CD14-positive monocyte (primary cell): ENCODE measurements at regions not wholly inside any gene's neighbourhood (a gene's known extent, or its start where the extent isn't known, plus 50 kb on each side); places are given as distances from the start of the nearest gene placed in this dataset.

Experiments
- DNase-seq, 3 donors: peaks; one replicate each; pipeline ENCODE4 v3.0.0-alpha.2; 2011 to 2022
- H2AFZ ChIP-seq: 2 replicates; pipeline ENCODE4 v1.6.0; 2012; ENCODE audit warnings: mild to moderate bottlenecking, low read depth, low read length, inconsistent platforms; ENCODE audit not compliant: insufficient read depth, poor library complexity, severe bottlenecking
- H3K27ac ChIP-seq, 2 donors: 1 replicate in 1 of 2; 2 replicates in 1 of 2; pipeline ENCODE4 v1.5.1; 2012 to 2013; ENCODE audit warnings: low read length in 2 of 2, control low read depth in 1 of 2, inconsistent platforms in 1 of 2, low read depth in 1 of 2, mild to moderate bottlenecking in 1 of 2
- H3K27me3 ChIP-seq, 2 donors: one replicate each; pipeline versions ENCODE4 v1.6.0 to v1.6.1; 2011 to 2013; ENCODE audit warnings: low read length in 2 of 2; ENCODE audit not compliant: control insufficient read depth in 2 of 2, insufficient read depth in 2 of 2
- H3K36me3 ChIP-seq, 2 donors: replicated peaks in 1 of 2; 1 replicate in 1 of 2; 2 replicates in 1 of 2; pipeline versions ENCODE4 v1.5.1 to v1.6.1; 2012 to 2013; ENCODE audit warnings: low read length in 2 of 2, control low read depth in 1 of 2, inconsistent platforms in 1 of 2, mild to moderate bottlenecking in 1 of 2; ENCODE audit not compliant: insufficient read depth in 2 of 2, control insufficient read depth in 1 of 2
- H3K4me1 ChIP-seq, 2 donors: 1 replicate in 1 of 2; 2 replicates in 1 of 2; pipeline versions ENCODE4 v1.5.1 to v1.6.1; 2012 to 2013; ENCODE audit warnings: low read length in 2 of 2, control low read depth in 1 of 2, inconsistent platforms in 1 of 2, mild to moderate bottlenecking in 1 of 2, moderate library complexity in 1 of 2; ENCODE audit not compliant: insufficient read depth in 2 of 2, control insufficient read depth in 1 of 2
- H3K4me2 ChIP-seq: replicated peaks from 2 replicates; pipeline ENCODE3; 2012; ENCODE audit warnings: low read length, moderate library complexity, mild to moderate bottlenecking; ENCODE audit not compliant: poor library complexity, severe bottlenecking; ENCODE audit errors: extremely low read depth
- H3K4me3 ChIP-seq, 3 experiments: fragments of 200-600 bp in 1 of 3; sonication (generic) in 1 of 3; replicated peaks in 1 of 3; 1 replicate in 2 of 3; 2 replicates in 1 of 3; pipeline ENCODE4 v1.5.1; 2011 to 2013; ENCODE audit warnings: low read length in 3 of 3, mild to moderate bottlenecking in 3 of 3, control low read depth in 2 of 3, low read depth in 2 of 3, inconsistent platforms in 1 of 3, moderate library complexity in 1 of 3
- H3K79me2 ChIP-seq: 2 replicates; pipeline ENCODE4 v1.6.0; 2012; ENCODE audit warnings: mild to moderate bottlenecking, control low read depth, inconsistent platforms, low read length, moderate library complexity; ENCODE audit not compliant: insufficient read depth
- H3K9ac ChIP-seq: 2 replicates; pipeline ENCODE4 v1.6.0; 2017; ENCODE audit warnings: low read length, mild to moderate bottlenecking; ENCODE audit not compliant: insufficient read depth, poor library complexity, severe bottlenecking
- H3K9me3 ChIP-seq, 2 donors: replicated peaks in 1 of 2; 1 replicate in 1 of 2; 2 replicates in 1 of 2; pipeline versions ENCODE4 v1.5.1 to v1.6.1; 2012 to 2013; ENCODE audit warnings: low read length in 2 of 2, control low read depth in 1 of 2; ENCODE audit not compliant: control insufficient read depth in 1 of 2, insufficient read depth in 1 of 2
- H4K20me1 ChIP-seq: 2 replicates; pipeline ENCODE4 v1.6.0; 2012; ENCODE audit warnings: mild to moderate bottlenecking, low read length, control low read depth, moderate library complexity; ENCODE audit not compliant: insufficient read depth
- H3K27ac Mint-ChIP-seq, 7 donors: one replicate each; pipeline ENCODE4 v1.8.0; 2020; ENCODE audit warnings: mild to moderate bottlenecking in 7 of 7, mixed read lengths in 7 of 7, moderate library complexity in 6 of 7, inconsistent platforms in 2 of 7
- H3K27me3 Mint-ChIP-seq, 3 donors: one replicate each; pipeline ENCODE4 v1.8.0; 2021 to 2022; ENCODE audit warnings: low read depth in 3 of 3, mild to moderate bottlenecking in 3 of 3, mixed read lengths in 3 of 3, moderate library complexity in 3 of 3, inconsistent platforms in 1 of 3
- H3K36me3 Mint-ChIP-seq, 2 donors: one replicate each; pipeline ENCODE4 v1.8.0; 2020; ENCODE audit warnings: mixed read lengths in 2 of 2, inconsistent platforms in 1 of 2, mild to moderate bottlenecking in 1 of 2
- H3K4me1 Mint-ChIP-seq: one replicate; pipeline ENCODE4 v1.8.0; 2020; ENCODE audit warnings: mild to moderate bottlenecking, mixed read lengths
- H3K4me3 Mint-ChIP-seq, 2 donors: one replicate each; pipeline ENCODE4 v1.8.0; 2020; ENCODE audit warnings: mild to moderate bottlenecking in 2 of 2, mixed read lengths in 2 of 2, moderate library complexity in 1 of 2
- H3K9me3 Mint-ChIP-seq, 7 donors: one replicate each; pipeline ENCODE4 v1.8.0; 2020 to 2022; ENCODE audit warnings: mixed read lengths in 7 of 7, mild to moderate bottlenecking in 6 of 7, moderate library complexity in 6 of 7, inconsistent platforms in 2 of 7
- WGBS: methylation state at CpG from one replicate; pipeline ENCODE4 v1.1.5; 2013; ENCODE audit warnings: missing lambda C conversion rate; ENCODE audit not compliant: insufficient coverage; 5-methylcytosine and 5-hydroxymethylcytosine counted together
- intact Hi-C, 2 donors: fragments of 100-400 bp; cut with micrococcal nuclease; formaldehyde crosslinking; loops; one replicate each; pipeline versions ENCODE4 v1.15.0 to v1.15.1; 2023
- TF ChIP-seq, protein P1 (sequence below): fragments of 200-600 bp; IDR thresholded peaks from one replicate; pipeline ENCODE4 v1.8.0; 2022; ENCODE audit warnings: antibody characterized with exemption, mild to moderate bottlenecking

GRCh38 chr10:109426987-109427386, 496.3 kb downstream of the XPNPEP1 start:
- H4K20me1 ChIP-seq, result no peaks in the 10 kb centered on the region
- H3K4me3 ChIP-seq, result no peak overlapping the region
- Mint-ChIP-seq H3K4me3 (no peak overlapping the region), H3K4me1 (no peaks in the 10 kb centered on the region), H3K9me3 (peaks cover 0 to 3% (median 0%) of the 10 kb centered on the region in 7 donors), H3K27me3 (peaks cover 0 to 1% (median 1%) of the 10 kb centered on the region in 3 donors), H3K27ac (no peak overlapping the region), H3K36me3 (no peaks in the 10 kb centered on the region)
- no peaks in the 10 kb centered on the region for H3K9me3 ChIP-seq
- H3K27me3 ChIP-seq, result no peaks in the 10 kb centered on the region
- H2AFZ ChIP-seq, result no peak overlapping the region
- H3K9ac ChIP-seq, result no peak overlapping the region
- intact Hi-C loops, result no loop called here
- H3K27ac ChIP-seq, result no peak overlapping the region
- no peaks in the 10 kb centered on the region for H3K4me1 ChIP-seq
- no peak for DNase-seq
- no peaks in the 10 kb centered on the region for H3K36me3 ChIP-seq
- no peaks in the 10 kb centered on the region for H3K79me2 ChIP-seq
- WGBS, result 100% methylated on average over 1 of the region's 2 CpGs
- TF ChIP-seq, protein P1, sequence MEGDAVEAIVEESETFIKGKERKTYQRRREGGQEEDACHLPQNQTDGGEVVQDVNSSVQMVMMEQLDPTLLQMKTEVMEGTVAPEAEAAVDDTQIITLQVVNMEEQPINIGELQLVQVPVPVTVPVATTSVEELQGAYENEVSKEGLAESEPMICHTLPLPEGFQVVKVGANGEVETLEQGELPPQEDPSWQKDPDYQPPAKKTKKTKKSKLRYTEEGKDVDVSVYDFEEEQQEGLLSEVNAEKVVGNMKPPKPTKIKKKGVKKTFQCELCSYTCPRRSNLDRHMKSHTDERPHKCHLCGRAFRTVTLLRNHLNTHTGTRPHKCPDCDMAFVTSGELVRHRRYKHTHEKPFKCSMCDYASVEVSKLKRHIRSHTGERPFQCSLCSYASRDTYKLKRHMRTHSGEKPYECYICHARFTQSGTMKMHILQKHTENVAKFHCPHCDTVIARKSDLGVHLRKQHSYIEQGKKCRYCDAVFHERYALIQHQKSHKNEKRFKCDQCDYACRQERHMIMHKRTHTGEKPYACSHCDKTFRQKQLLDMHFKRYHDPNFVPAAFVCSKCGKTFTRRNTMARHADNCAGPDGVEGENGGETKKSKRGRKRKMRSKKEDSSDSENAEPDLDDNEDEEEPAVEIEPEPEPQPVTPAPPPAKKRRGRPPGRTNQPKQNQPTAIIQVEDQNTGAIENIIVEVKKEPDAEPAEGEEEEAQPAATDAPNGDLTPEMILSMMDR, result no peak
- H3K4me2 ChIP-seq, result no peak overlapping the region

DNA sequence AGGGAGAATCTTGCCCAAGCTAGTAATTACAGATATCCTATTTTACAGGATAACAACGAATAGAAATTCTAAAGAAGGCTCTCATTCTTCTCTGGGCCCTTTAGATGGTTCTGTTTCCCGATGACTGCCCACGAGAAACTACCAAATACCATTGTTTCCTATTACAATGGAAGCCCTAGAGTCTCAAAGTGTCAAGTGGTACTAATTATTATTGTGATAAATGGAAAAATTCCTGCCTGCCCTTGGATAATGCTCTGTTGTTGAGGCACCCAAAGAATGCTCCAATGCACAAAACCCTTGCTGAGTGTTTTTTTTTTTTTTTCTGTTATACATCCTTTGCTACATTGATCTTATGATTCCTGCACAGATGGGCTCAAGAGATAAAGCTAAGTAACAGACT, 504.5 kb downstream of the XPNPEP1 start:
- H3K9me3 ChIP-seq, result no peaks in the 10 kb centered on the region
- H3K4me2 ChIP-seq, result no peak overlapping the region
- DNase-seq, result no peak
- no peaks in the 10 kb centered on the region for H3K4me1 ChIP-seq
- TF ChIP-seq, protein P1, result no peak
- H4K20me1 ChIP-seq, result no peaks in the 10 kb centered on the region
- no peak overlapping the region for H3K4me3 ChIP-seq
- H3K9me3 Mint-ChIP-seq, result peaks cover 0 to 7% (median 4%) of the 10 kb centered on the region in 7 donors
- no peak overlapping the region for H3K4me3 Mint-ChIP-seq
- no peaks in the 10 kb centered on the region for H3K36me3 Mint-ChIP-seq
- no CpG with 5 or more reads among the region's 3 CpGs for WGBS
- intact Hi-C loops, result no loop called here
- H2AFZ ChIP-seq, result no peak overlapping the region
- no peak overlapping the region for H3K27ac ChIP-seq
- no peaks in the 10 kb centered on the region for H3K27me3 ChIP-seq
- H3K36me3 ChIP-seq, result no peaks in the 10 kb centered on the region
- H3K4me1 Mint-ChIP-seq, result no peaks in the 10 kb centered on the region
- H3K79me2 ChIP-seq, result no peaks in the 10 kb centered on the region
- no peak overlapping the region for H3K27ac Mint-ChIP-seq
- no peaks in the 10 kb centered on the region for H3K27me3 Mint-ChIP-seq
- no peak overlapping the region for H3K9ac ChIP-seq
